NB4 (cell line): ENCODE measurements at regions not wholly inside any gene's neighbourhood (a gene's known extent, or its start where the extent isn't known, plus 50 kb on each side); places are given as distances from the start of the nearest gene placed in this dataset.
A peak's percentile ranks its signal among the peaks of the same experiment; 100 is the strongest.

Source experiments
- DNase-seq: peaks from one replicate; pipeline ENCODE4 v3.0.0; 2010; ENCODE audit warnings: low read depth
- H3K4me3 ChIP-seq: one replicate; pipeline ENCODE4 v1.5.1; 2011; ENCODE audit warnings: mild to moderate bottlenecking, low read depth, low read length, moderate library complexity
- CTCF ChIP-seq: IDR thresholded peaks from one replicate; pipeline ENCODE4 v1.5.1; 2012; ENCODE audit warnings: low read depth, low read length
- MAX ChIP-seq: IDR thresholded peaks from 2 replicates; pipeline ENCODE4 v1.6.1; 2011; ENCODE audit warnings: low read depth, low read length
- MYC ChIP-seq: IDR thresholded peaks from 2 replicates; pipeline ENCODE4 v1.6.1; 2011; ENCODE audit warnings: low read depth, low read length
- POLR2A ChIP-seq: IDR thresholded peaks from 2 replicates; pipeline ENCODE4 v1.6.1; 2011; ENCODE audit warnings: mild to moderate bottlenecking; ENCODE audit not compliant: insufficient read length; ENCODE audit errors: extremely low read depth

GRCh38 chr5:118551031-118551430 is 437.3 kb downstream of the DTWD2 start:
- no peak for DNase-seq
- H3K4me3 ChIP-seq = no peak overlapping the region
- no peak for TF ChIP-seq CTCF

DNA sequence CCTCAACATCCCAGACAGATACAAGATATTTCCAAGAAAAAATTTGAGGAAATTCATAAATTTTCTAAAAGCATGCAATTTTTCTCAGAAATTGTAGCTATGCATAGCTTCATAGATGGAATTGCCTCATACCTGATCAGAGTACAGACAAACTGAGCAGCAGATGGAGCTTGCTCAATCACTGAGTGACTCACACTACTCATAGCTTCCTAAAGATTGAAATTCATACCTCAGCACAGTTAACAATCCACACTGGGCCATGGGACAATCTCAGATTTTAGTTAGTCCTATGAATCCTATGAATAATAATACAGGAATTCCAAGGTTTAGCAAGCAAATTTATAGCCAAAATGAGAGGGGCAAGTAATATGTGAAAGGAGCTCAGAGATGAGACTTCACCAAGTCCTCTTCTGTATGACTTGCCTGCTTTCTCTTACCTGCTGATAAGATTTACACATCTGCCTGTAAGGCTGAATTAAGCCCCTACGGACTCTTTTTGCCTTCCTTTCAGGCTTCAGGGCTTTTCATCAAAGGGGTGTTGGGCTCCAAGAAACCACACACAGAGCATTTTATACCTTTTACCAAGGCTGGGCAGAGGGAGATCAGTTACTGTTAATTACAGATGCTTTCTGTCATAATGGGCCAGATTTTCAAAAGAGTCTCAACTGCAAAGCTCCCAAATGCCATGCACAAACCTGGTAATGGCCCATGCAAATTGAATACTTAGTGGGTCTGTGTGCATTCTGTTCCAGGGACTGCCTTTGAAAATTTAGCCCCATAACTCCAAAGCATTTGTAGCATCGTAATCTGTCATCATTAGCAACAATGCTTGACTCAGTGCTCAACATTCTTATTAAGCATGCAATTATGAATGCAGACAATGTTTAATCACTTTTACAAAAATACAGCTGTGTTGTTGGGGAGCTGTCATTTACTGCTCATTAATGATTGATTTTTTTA is 439.3 kb downstream of the DTWD2 start:
- DNase-seq = peak; percentile 50
- no peak overlapping the region for H3K4me3 ChIP-seq
- TF ChIP-seq CTCF (no peak), MAX (no peak), POLR2A (no peak), MYC (no peak)

- no peak overlapping the region for H3K4me3 ChIP-seq
- no peak for DNase-seq
- no peak for TF ChIP-seq MYC
- TF ChIP-seq MAX = no peak
- TF ChIP-seq CTCF = no peak
- no peak for TF ChIP-seq POLR2A
Observed at GRCh38 chr5:118545470-118545869, 442.9 kb downstream of the DTWD2 start.

GRCh38 chr5:118544887-118545449 is 443.4 kb downstream of the DTWD2 start:
- no peak overlapping the region for H3K4me3 ChIP-seq
- DNase-seq = no peak
- TF ChIP-seq MYC (no peak), CTCF (no peak), POLR2A (no peak), MAX (no peak)

DNA sequence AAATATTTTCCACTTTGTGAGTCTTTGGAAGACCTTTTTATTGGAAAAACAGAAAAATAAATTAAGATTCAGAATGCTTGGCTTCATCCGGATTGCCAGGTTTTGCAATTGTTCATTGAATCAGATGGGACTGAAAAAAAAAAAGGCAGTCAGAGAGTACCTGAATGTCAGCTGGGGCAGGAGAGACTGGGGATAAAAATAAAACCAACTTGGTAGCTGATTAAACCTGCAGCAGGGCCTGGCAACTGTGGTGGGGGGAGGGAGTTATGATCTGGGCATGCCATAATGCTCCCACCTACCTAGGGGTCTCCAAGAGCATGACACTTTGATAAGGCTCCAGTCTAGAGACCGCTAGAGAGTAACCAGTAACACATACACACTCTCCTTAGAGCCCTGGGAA is 454.4 kb downstream of the DTWD2 start:
- DNase-seq = no peak
- no peak overlapping the region for H3K4me3 ChIP-seq
- no peak for TF ChIP-seq CTCF
- no peak for TF ChIP-seq MYC
- TF ChIP-seq POLR2A = no peak
- TF ChIP-seq MAX = no peak

DNA sequence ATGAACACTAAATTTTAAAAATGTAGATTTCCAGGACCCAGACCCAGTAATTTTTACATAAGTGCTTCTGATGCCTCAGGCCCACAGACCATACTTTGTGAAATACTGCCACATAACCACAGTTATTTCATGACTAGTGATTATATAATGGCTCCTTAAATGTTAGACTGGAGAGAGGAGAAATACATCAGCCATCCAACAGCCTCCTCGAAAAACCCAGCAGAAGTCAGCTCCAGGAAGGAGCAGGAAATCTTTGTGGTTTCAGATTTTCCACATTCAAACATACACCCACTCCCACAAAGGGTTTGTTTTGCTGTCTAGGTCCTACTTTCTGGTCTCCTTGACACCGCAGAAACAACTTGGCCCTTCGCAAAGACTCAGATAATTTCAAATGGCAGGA is 455.2 kb downstream of the DTWD2 start:
- DNase-seq = no peak
- TF ChIP-seq MYC (no peak), CTCF (no peak), MAX (no peak), POLR2A (no peak)
- no peak overlapping the region for H3K4me3 ChIP-seq
